ENCODE measurements at regions not wholly inside any gene's neighbourhood (a gene's known extent, or its start where the extent isn't known, plus 50 kb on each side); places are given as distances from the start of the nearest gene placed in this dataset.

- TF ChIP-seq CHD7 (IDR thresholded peaks at IDR 0.05; ENCODE audit: insufficient replicate concordance, low read length), result no peak
- TF ChIP-seq GABPA (IDR thresholded peaks at IDR 0.05; ENCODE audit: borderline replicate concordance, insufficient read depth, low read length), result no peak
- TF ChIP-seq EP300 (IDR thresholded peaks at IDR 0.05; ENCODE audit: borderline replicate concordance in 1 of 2, low read depth in 2 of 2, low read length in 2 of 2), result no peak
- no peak for TF ChIP-seq JUN (IDR thresholded peaks at IDR 0.05; ENCODE audit: low read depth, low read length)
- TF ChIP-seq RAD21 (IDR thresholded peaks at IDR 0.05 in 1 of 2, conservative IDR thresholded peaks at IDR 0.05 in 1 of 2; ENCODE audit: low read depth in 2 of 2, low read length in 2 of 2), result no peak
- TF ChIP-seq SIRT6 (IDR thresholded peaks at IDR 0.05; ENCODE audit: low read length), result no peak
- no peak for TF ChIP-seq CREB1 (IDR thresholded peaks at IDR 0.05)
- TF ChIP-seq TEAD4 (IDR thresholded peaks at IDR 0.05; ENCODE audit: low read depth, low read length), result no peak
- TF ChIP-seq KDM5A (IDR thresholded peaks at IDR 0.05; ENCODE audit: low read length), result no peak
- TF ChIP-seq TAF1 (IDR thresholded peaks at IDR 0.05; ENCODE audit: low read depth, low read length), result no peak
- no peak for TF ChIP-seq ASH2L (IDR thresholded peaks at IDR 0.05; ENCODE audit: low read length)
- no peak for TF ChIP-seq POLR2A (IDR thresholded peaks at IDR 0.05; ENCODE audit: control extremely low read depth in 1 of 2, low read depth in 2 of 2, low read length in 2 of 2)
- no peak for TF ChIP-seq TBP (IDR thresholded peaks at IDR 0.05; ENCODE audit: low read depth, low read length)
These were observed 456.7 kb downstream of the SLC16A7 start (continued) for GRCh38 chr12:60052483-60052882.
